ENCODE measurements at regions not wholly inside any gene's neighbourhood (a gene's known extent, or its start where the extent isn't known, plus 50 kb on each side); places are given as distances from the start of the nearest gene placed in this dataset.

GRCh38 chr16:24677388-24677787 is 52.1 kb upstream of the TNRC6A start:
- TF ChIP-seq CTCF (IDR thresholded peaks at IDR 0.05 in 8 of 11, conservative IDR thresholded peaks at IDR 0.05 in 3 of 11) (no peak), POLR2AphosphoS5 (IDR thresholded peaks at IDR 0.05) (no peak), POLR2A (IDR thresholded peaks at IDR 0.05) (no peak)

Measured in spleen (tissue), 7 donors.